IMR-90 (cell line): ENCODE measurements at regions not wholly inside any gene's neighbourhood (a gene's known extent, or its start where the extent isn't known, plus 50 kb on each side); places are given as distances from the start of the nearest gene placed in this dataset.

ENCODE experiments used
- ATAC-seq: fragments of 200-7000 bp; cut with Tn5 transposase; 2 replicates; pipeline ENCODE4 v1.9.1; 2020; ENCODE audit warnings: low read depth, mild to moderate bottlenecking, moderate library complexity
- BruUV-seq: library from RNA; stranded (reverse); fragments of 400-500 nt; replicated peaks from 2 replicates; lab custom pipeline; 2021; lab: Mats Ljungman, UMichigan
- CTCF ChIA-PET: fragments of 300-600 bp; formaldehyde crosslinking; extraction: SDS; loops from one replicate; lab custom pipeline; 2021; ENCODE audit warnings: antibody characterized with exemption; lab: Yijun Ruan, JAX
- POLR2A ChIA-PET: fragments of 300-600 bp; sonication (Branson Sonifier 250); formaldehyde crosslinking; loops from one replicate; lab custom pipeline; 2022; ENCODE audit warnings: antibody characterized with exemption; ENCODE audit not compliant: unreplicated experiment; lab: Charles Lee
- DNase-seq: peaks from one replicate; pipeline ENCODE4 v3.0.0; 2013
- H2AFZ ChIP-seq: replicated peaks from 2 replicates; pipeline ENCODE3; 2013; ENCODE audit warnings: low read length, mild to moderate bottlenecking; ENCODE audit not compliant: poor library complexity
- H2AK5ac ChIP-seq: 2 replicates; pipeline ENCODE4 v1.6.1; 2013; ENCODE audit warnings: low read depth, low read length, inconsistent platforms
- H2AK9ac ChIP-seq: replicated peaks from 2 replicates; pipeline ENCODE3; 2013; ENCODE audit warnings: mild to moderate bottlenecking, low read depth, low read length, moderate library complexity; ENCODE audit not compliant: poor library complexity
- H2BK120ac ChIP-seq: 2 replicates; pipeline ENCODE4 v1.6.1; 2013; ENCODE audit warnings: low read depth, low read length, inconsistent platforms
- H2BK15ac ChIP-seq: 3 replicates; pipeline ENCODE4 v1.6.1; 2013; ENCODE audit warnings: low read depth, low read length, inconsistent platforms
- H2BK20ac ChIP-seq: 2 replicates; pipeline ENCODE4 v1.6.1; 2013; ENCODE audit warnings: low read depth, mild to moderate bottlenecking, inconsistent platforms, low read length, moderate library complexity
- H2BK5ac ChIP-seq: 2 replicates; pipeline ENCODE4 v1.6.1; 2013; ENCODE audit warnings: mild to moderate bottlenecking, low read depth, low read length, inconsistent platforms; ENCODE audit not compliant: poor library complexity, severe bottlenecking
- H3K14ac ChIP-seq: replicated peaks from 2 replicates; pipeline ENCODE4 v1.6.1; 2013; ENCODE audit warnings: low read depth, low read length, inconsistent platforms
- H3K18ac ChIP-seq: 2 replicates; pipeline ENCODE4 v1.6.1; 2013; ENCODE audit warnings: low read depth, low read length, control low read depth
- H3K23ac ChIP-seq: 2 replicates; pipeline ENCODE4 v1.6.1; 2013; ENCODE audit warnings: low read depth, low read length, inconsistent platforms
- H3K27ac ChIP-seq: 2 replicates; pipeline ENCODE4 v1.5.1; 2013; ENCODE audit warnings: mild to moderate bottlenecking, control low read depth, low read length; ENCODE audit not compliant: insufficient read depth
- H3K27me3 ChIP-seq: 2 replicates; pipeline ENCODE4 v1.6.1; 2013; ENCODE audit warnings: low read length; ENCODE audit not compliant: control insufficient read depth, insufficient read depth
- H3K36me3 ChIP-seq: 2 replicates; pipeline ENCODE4 v1.6.1; 2013; ENCODE audit warnings: low read length, mixed read lengths; ENCODE audit not compliant: control insufficient read depth, insufficient read depth
- H3K4ac ChIP-seq: 2 replicates; pipeline ENCODE4 v1.6.1; 2013; ENCODE audit warnings: low read depth, low read length, inconsistent platforms
- H3K4me1 ChIP-seq: 2 replicates; pipeline ENCODE4 v1.6.1; 2013; ENCODE audit warnings: low read length, mixed read lengths; ENCODE audit not compliant: control insufficient read depth, insufficient read depth
- H3K4me2 ChIP-seq: 2 replicates; pipeline ENCODE4 v1.6.1; 2013; ENCODE audit warnings: low read depth, mild to moderate bottlenecking, control low read depth, low read length, moderate library complexity
- H3K4me3 ChIP-seq: 2 replicates; pipeline ENCODE4 v1.5.1; 2013; ENCODE audit warnings: low read depth, mild to moderate bottlenecking, control low read depth, low read length, moderate library complexity; ENCODE audit not compliant: insufficient read depth
- H3K56ac ChIP-seq: 2 replicates; pipeline ENCODE4 v1.6.1; 2013; ENCODE audit warnings: low read length, inconsistent platforms; ENCODE audit not compliant: insufficient read depth; ENCODE audit errors: extremely low read depth
- H3K79me1 ChIP-seq, 2 experiments: 2 replicates each; pipeline ENCODE4 v1.6.1; 2013; ENCODE audit warnings: low read length in 2 of 2, inconsistent platforms in 1 of 2, low read depth in 1 of 2
- H3K9ac ChIP-seq: 2 replicates; pipeline ENCODE4 v1.6.1; 2013; ENCODE audit warnings: low read depth, low read length, control low read depth
- H3K9me1 ChIP-seq: 2 replicates; pipeline ENCODE4 v1.6.1; 2013; ENCODE audit warnings: low read length, inconsistent platforms; ENCODE audit not compliant: insufficient read depth
- H3K9me3 ChIP-seq: 2 replicates; pipeline ENCODE4 v1.6.1; 2013; ENCODE audit warnings: low read length; ENCODE audit not compliant: control insufficient read depth, insufficient read depth
- H4K20me1 ChIP-seq: 2 replicates; pipeline ENCODE4 v1.6.1; 2013; ENCODE audit warnings: low read length, inconsistent platforms; ENCODE audit not compliant: insufficient read depth
- H4K5ac ChIP-seq: 2 replicates; pipeline ENCODE4 v1.6.1; 2013; ENCODE audit warnings: mild to moderate bottlenecking, low read depth, low read length, control low read depth
- H4K8ac ChIP-seq, 2 experiments: 2 replicates each; pipeline ENCODE4 v1.6.1; 2013; ENCODE audit warnings: low read depth in 2 of 2, low read length in 2 of 2, control low read depth in 1 of 2, inconsistent platforms in 1 of 2
- H4K91ac ChIP-seq: 2 replicates; pipeline ENCODE4 v1.6.1; 2013; ENCODE audit warnings: low read depth, low read length, inconsistent platforms; ENCODE audit not compliant: insufficient read depth
- BHLHE40 ChIP-seq: fragments of 150-350 bp; IDR thresholded peaks from 2 replicates; pipeline ENCODE4 v1.6.1; 2016; ENCODE audit warnings: mild to moderate bottlenecking, low read depth, low read length
- FOS ChIP-seq: fragments of 150-350 bp; IDR thresholded peaks from 2 replicates; pipeline ENCODE4 v1.6.1; 2016; ENCODE audit warnings: low read depth, low read length
- MAZ ChIP-seq: IDR thresholded peaks from 2 replicates; pipeline ENCODE4 v1.6.1; 2012; ENCODE audit warnings: low read depth, mild to moderate bottlenecking, low read length, improper control_type of control experiment, moderate library complexity, borderline replicate concordance
- MXI1 ChIP-seq: IDR thresholded peaks from 2 replicates; pipeline ENCODE4 v1.6.1; 2012; ENCODE audit warnings: low read depth, mild to moderate bottlenecking, low read length, moderate library complexity, borderline replicate concordance
- NFE2L2 ChIP-seq: fragments of 150-350 bp; IDR thresholded peaks from 2 replicates; pipeline ENCODE4 v1.6.1; 2016; ENCODE audit warnings: low read depth, mild to moderate bottlenecking, low read length
- POLR2A ChIP-seq: IDR thresholded peaks from 2 replicates; pipeline ENCODE4 v1.6.1; 2012; ENCODE audit warnings: mild to moderate bottlenecking, low read depth, low read length
- RFX5 ChIP-seq: IDR thresholded peaks from 2 replicates; pipeline ENCODE4 v1.8.0; 2012; ENCODE audit warnings: low read depth, mild to moderate bottlenecking, low read length, moderate library complexity
- SMC3 ChIP-seq: fragments of 150-350 bp; IDR thresholded peaks from 2 replicates; pipeline ENCODE4 v1.6.1; 2016; ENCODE audit warnings: low read depth, mild to moderate bottlenecking, antibody characterized with exemption, low read length, moderate library complexity
- WGBS, 2 experiments: methylation state at CpG; one replicate each; pipeline versions ENCODE4 v1.1.5 to v1.1.7; 2013; ENCODE audit warnings: missing lambda C conversion rate in 2 of 2; ENCODE audit not compliant: insufficient read length in 1 of 2; ENCODE audit errors: extremely low coverage in 2 of 2; 5-methylcytosine and 5-hydroxymethylcytosine counted together
- dilution Hi-C: fragments of 300-500 bp; cut with HindIII; formaldehyde crosslinking; loops from one replicate; pipeline ENCODE4 v1.14.3; 2018; ENCODE audit warnings: low sequenced_read_pairs; ENCODE audit not compliant: unreplicated experiment
- in situ Hi-C: fragments of 300-500 bp; cut with MboI; formaldehyde crosslinking; loops from 3 replicates; pipeline ENCODE4 v1.14.3; 2019; ENCODE audit warnings: low sequenced_read_pairs, inconsistent platforms, mixed read lengths
- intact Hi-C: fragments of 100-400 bp; cut with micrococcal nuclease; formaldehyde crosslinking; loops from 2 replicates; pipeline ENCODE4 v1.10.0; 2022
- TF ChIP-seq, protein P1 (sequence below): fragments of 150-350 bp; IDR thresholded peaks from 2 replicates; pipeline ENCODE4 v1.6.1; 2017; ENCODE audit warnings: mild to moderate bottlenecking, antibody characterized with exemption, low read length, low read depth
- TF ChIP-seq, protein P2 (sequence below): fragments of 150-350 bp; IDR thresholded peaks from 2 replicates; pipeline ENCODE4 v1.6.1; 2016; ENCODE audit warnings: low read depth, mild to moderate bottlenecking, low read length, moderate library complexity, borderline replicate concordance

DNA sequence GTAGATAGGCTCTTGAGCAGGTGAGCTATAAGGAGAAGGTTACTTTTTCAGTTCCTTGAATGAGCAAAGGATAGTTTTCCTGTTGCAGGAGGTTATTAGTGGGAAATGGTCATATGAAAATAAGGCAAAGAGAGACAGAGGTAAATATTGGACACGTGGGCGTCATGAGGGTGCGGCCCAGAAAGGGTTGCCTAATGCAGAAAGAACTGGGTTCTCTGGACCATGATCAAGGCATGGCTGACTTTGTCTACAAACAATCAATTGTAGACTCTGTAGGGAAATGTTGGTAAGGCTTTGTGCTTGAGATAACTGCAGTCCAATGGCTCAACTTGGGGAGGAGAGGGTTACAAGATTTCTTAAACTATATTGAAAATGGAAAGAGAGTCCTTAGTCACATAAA, 585.8 kb downstream of the BCL11A start:
- Histone ChIP-seq H2AK5ac (no peak overlapping the region), H2AFZ (no peak overlapping the region), H3K79me1 (no peaks in the 10 kb centered on the region), H4K5ac (no peak overlapping the region), H3K4me3 (no peak overlapping the region), H3K27me3 (no peaks in the 10 kb centered on the region), H3K36me3 (no peaks in the 10 kb centered on the region), H2BK20ac (no peak overlapping the region), H2BK15ac (no peak overlapping the region), H3K9me3 (peaks cover 9% of the 10 kb centered on the region; the same call in 1 of the 2 replicates), H4K8ac (no peak overlapping the region), H3K56ac (no peak overlapping the region), H4K91ac (no peak overlapping the region), H2BK5ac (no peak overlapping the region), H4K20me1 (no peaks in the 10 kb centered on the region), H3K4me1 (no peaks in the 10 kb centered on the region), H3K14ac (no peak overlapping the region), H3K9ac (no peak overlapping the region), H3K9me1 (no peaks in the 10 kb centered on the region), H2AK9ac (no peak overlapping the region), H3K18ac (no peak overlapping the region), H3K23ac (no peak overlapping the region), H3K4me2 (no peak overlapping the region), H2BK120ac (no peak overlapping the region), H3K4ac (no peak overlapping the region), H3K27ac (no peak overlapping the region)
- POLR2A ChIA-PET: no interaction called here
- in situ Hi-C loops: no loop called here
- no peak for DNase-seq
- dilution Hi-C loops: no loop called here
- intact Hi-C loops: no loop called here
- no TSS peak for BruUV-seq
- no CpG with 5 or more reads among the region's 3 CpGs for WGBS, 2 experiments
- CTCF ChIA-PET: no interaction called here
- no peak for ATAC-seq
- TF ChIP-seq FOS (no peak), POLR2A (no peak), BHLHE40 (no peak), SMC3 (no peak), MXI1 (no peak), NFE2L2 (no peak), RFX5 (no peak), MAZ (no peak)
- TF ChIP-seq, protein P1, sequence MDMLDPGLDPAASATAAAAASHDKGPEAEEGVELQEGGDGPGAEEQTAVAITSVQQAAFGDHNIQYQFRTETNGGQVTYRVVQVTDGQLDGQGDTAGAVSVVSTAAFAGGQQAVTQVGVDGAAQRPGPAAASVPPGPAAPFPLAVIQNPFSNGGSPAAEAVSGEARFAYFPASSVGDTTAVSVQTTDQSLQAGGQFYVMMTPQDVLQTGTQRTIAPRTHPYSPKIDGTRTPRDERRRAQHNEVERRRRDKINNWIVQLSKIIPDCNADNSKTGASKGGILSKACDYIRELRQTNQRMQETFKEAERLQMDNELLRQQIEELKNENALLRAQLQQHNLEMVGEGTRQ: no peak
- TF ChIP-seq, protein P2, sequence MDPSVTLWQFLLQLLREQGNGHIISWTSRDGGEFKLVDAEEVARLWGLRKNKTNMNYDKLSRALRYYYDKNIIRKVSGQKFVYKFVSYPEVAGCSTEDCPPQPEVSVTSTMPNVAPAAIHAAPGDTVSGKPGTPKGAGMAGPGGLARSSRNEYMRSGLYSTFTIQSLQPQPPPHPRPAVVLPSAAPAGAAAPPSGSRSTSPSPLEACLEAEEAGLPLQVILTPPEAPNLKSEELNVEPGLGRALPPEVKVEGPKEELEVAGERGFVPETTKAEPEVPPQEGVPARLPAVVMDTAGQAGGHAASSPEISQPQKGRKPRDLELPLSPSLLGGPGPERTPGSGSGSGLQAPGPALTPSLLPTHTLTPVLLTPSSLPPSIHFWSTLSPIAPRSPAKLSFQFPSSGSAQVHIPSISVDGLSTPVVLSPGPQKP: no peak
